ENCODE measurements at regions not wholly inside any gene's neighbourhood (a gene's known extent, or its start where the extent isn't known, plus 50 kb on each side); places are given as distances from the start of the nearest gene placed in this dataset.

DNA sequence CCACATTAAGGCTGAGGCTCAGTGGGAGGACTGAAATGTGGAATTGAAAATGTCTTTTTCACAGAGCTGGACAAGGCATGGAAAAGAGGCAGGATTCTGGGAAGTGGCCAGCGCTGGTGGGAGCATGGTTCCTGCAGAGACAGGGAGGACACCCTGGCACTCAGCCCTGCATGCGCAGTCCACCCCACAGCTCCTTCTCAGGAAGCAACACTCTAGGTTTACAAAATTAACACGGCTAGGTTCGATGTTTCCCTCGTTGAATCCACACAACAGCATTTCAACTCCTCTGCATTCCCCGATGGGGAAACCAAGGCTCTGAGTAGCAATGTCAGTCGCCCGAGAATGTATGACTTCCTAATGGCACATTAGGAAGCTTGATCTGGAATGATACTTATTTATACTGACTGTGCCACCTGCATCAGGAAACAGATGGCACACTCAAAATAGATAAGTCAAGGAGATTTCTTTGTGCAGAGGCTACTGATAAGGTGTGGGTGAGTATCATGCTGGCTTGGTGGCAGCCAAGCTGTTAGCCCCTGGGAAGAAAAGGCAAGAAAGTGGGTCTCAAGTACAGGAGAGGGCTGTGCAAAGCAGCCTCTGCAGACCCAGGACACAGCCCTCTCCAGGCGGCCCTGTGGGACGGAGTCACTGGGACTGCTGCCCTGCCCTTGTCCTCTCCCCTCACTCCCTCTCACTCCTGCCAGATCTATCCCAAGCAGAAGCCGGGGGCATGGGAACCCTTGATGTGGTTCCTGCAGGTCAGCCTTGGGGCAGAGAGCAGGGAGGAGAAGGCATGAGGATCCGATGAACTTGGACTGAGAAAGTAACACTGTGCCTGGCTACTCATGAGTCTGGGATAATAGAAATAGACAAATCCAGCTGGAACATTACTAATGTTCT, 158.4 kb upstream of the FHL2 start:
- no peak for TF ChIP-seq POLR2A (IDR thresholded peaks at IDR 0.05; ENCODE audit: low read depth, low read length)
- no peak for TF ChIP-seq TAF1 (IDR thresholded peaks at IDR 0.05; ENCODE audit: low read depth, low read length)
- no peak for TF ChIP-seq POLR2AphosphoS5 (IDR thresholded peaks at IDR 0.05; ENCODE audit: low read depth, low read length)
- no peak for TF ChIP-seq SPI1 (IDR thresholded peaks at IDR 0.05; ENCODE audit: low read depth, low read length)
- no peak for TF ChIP-seq POU2F2 (IDR thresholded peaks at IDR 0.05; ENCODE audit: low read depth, low read length)
